Left ventricle myocardium inferior (tissue), 1 donor: ENCODE measurements at regions not wholly inside any gene's neighbourhood (a gene's known extent, or its start where the extent isn't known, plus 50 kb on each side); places are given as distances from the start of the nearest gene placed in this dataset.

Source experiments
- DNase-seq: peaks from one replicate; pipeline ENCODE4 v3.0.0-alpha.2; 2020
- H3K27ac ChIP-seq: fragments of 200-600 bp; replicated peaks from 2 replicates; pipeline ENCODE4 v1.8.0; 2021
- H3K27me3 ChIP-seq: fragments of 200-600 bp; 2 replicates; pipeline ENCODE4 v1.8.0; 2021; ENCODE audit warnings: low read depth
- H3K36me3 ChIP-seq: fragments of 200-600 bp; 2 replicates; pipeline ENCODE4 v1.8.0; 2021
- H3K4me1 ChIP-seq: fragments of 200-600 bp; 2 replicates; pipeline ENCODE4 v1.8.0; 2021
- H3K4me3 ChIP-seq: fragments of 200-600 bp; 2 replicates; pipeline ENCODE4 v1.8.0; 2021; ENCODE audit warnings: mild to moderate bottlenecking, moderate library complexity
- H3K9me3 ChIP-seq: fragments of 200-600 bp; replicated peaks from 2 replicates; pipeline ENCODE4 v1.8.0; 2021
- CTCF ChIP-seq: fragments of 200-600 bp; IDR thresholded peaks from 2 replicates; pipeline ENCODE4 v1.8.0; 2021; ENCODE audit warnings: antibody characterized with exemption, mild to moderate bottlenecking, borderline replicate concordance
- intact Hi-C: fragments of 100-400 bp; cut with micrococcal nuclease; formaldehyde crosslinking; loops from one replicate; pipeline ENCODE4 v1.11.0; 2022
- donor health status: DM: no; HTN: yes; CAD: no; lungs with severe emphysema.

GRCh38 chr21:20373031-20373430 is 625.2 kb upstream of the NCAM2 start:
- intact Hi-C loops = no loop called here
- no peak for TF ChIP-seq CTCF
- no peaks in the 10 kb centered on the region for H3K9me3 ChIP-seq
- H3K27me3 ChIP-seq = no peaks in the 10 kb centered on the region
- no peak overlapping the region for H3K4me3 ChIP-seq
- no peak for DNase-seq
- no peaks in the 10 kb centered on the region for H3K4me1 ChIP-seq
- H3K36me3 ChIP-seq = no peaks in the 10 kb centered on the region
- H3K27ac ChIP-seq = no peak overlapping the region

- DNase-seq = no peak
Observed at GRCh38 chr21:20377250-20377649, 621.0 kb upstream of the NCAM2 start.

GRCh38 chr21:20388400-20388799 is 609.8 kb upstream of the NCAM2 start:
- no peak overlapping the region for H3K27ac ChIP-seq
- no peak for DNase-seq
- no peaks in the 10 kb centered on the region for H3K4me1 ChIP-seq
- no peak for TF ChIP-seq CTCF
- peaks cover 37% of the 10 kb centered on the region for H3K9me3 ChIP-seq
- intact Hi-C loops = no loop called here
- no peaks in the 10 kb centered on the region for H3K36me3 ChIP-seq
- H3K4me3 ChIP-seq = no peak overlapping the region
- H3K27me3 ChIP-seq = no peaks in the 10 kb centered on the region

More at GRCh38 chr21:20377250-20377649, 621.0 kb upstream of the NCAM2 start:
- no peak overlapping the region for H3K4me3 ChIP-seq
- no peak for TF ChIP-seq CTCF
- no peaks in the 10 kb centered on the region for H3K27me3 ChIP-seq
- no peaks in the 10 kb centered on the region for H3K36me3 ChIP-seq
- no peaks in the 10 kb centered on the region for H3K4me1 ChIP-seq
- H3K27ac ChIP-seq = no peak overlapping the region
- intact Hi-C loops = no loop called here
- H3K9me3 ChIP-seq = peaks cover 11% of the 10 kb centered on the region

GRCh38 chr21:20396798-20397197 is 601.4 kb upstream of the NCAM2 start:
- DNase-seq = no peak
- Histone ChIP-seq H3K4me3 (no peak overlapping the region), H3K4me1 (no peaks in the 10 kb centered on the region), H3K27ac (no peak overlapping the region), H3K36me3 (no peaks in the 10 kb centered on the region), H3K9me3 (no peaks in the 10 kb centered on the region), H3K27me3 (no peaks in the 10 kb centered on the region)
- intact Hi-C loops = no loop called here
- no peak for TF ChIP-seq CTCF

- Histone ChIP-seq H3K9me3 (no peaks in the 10 kb centered on the region), H3K27me3 (no peaks in the 10 kb centered on the region), H3K4me3 (no peak overlapping the region), H3K27ac (no peak overlapping the region), H3K36me3 (no peaks in the 10 kb centered on the region), H3K4me1 (no peaks in the 10 kb centered on the region)
- DNase-seq = no peak
- TF ChIP-seq CTCF = no peak
- intact Hi-C loops = no loop called here
Observed at GRCh38 chr21:20404915-20405314, 593.3 kb upstream of the NCAM2 start.

- Histone ChIP-seq H3K4me1 (no peaks in the 10 kb centered on the region), H3K36me3 (no peaks in the 10 kb centered on the region), H3K9me3 (peaks cover 7% of the 10 kb centered on the region), H3K27me3 (no peaks in the 10 kb centered on the region), H3K27ac (no peak overlapping the region), H3K4me3 (no peak overlapping the region)
- intact Hi-C loops = no loop called here
- no peak for TF ChIP-seq CTCF
- no peak for DNase-seq
Observed at GRCh38 chr21:20418353-20418752, 579.9 kb upstream of the NCAM2 start.
